ENCODE measurements at regions not wholly inside any gene's neighbourhood (a gene's known extent, or its start where the extent isn't known, plus 50 kb on each side); places are given as distances from the start of the nearest gene placed in this dataset.

GRCh38 chr18:42404151-42404550, 449.1 kb downstream of the PIK3C3 start:
- H3K79me2 ChIP-seq (ENCODE audit: control insufficient read depth, insufficient read depth, low read length), result no peaks in the 10 kb centered on the region
- H3K27me3 ChIP-seq (ENCODE audit: control insufficient read depth, extremely low read depth, insufficient read depth, low read length), result no peaks in the 10 kb centered on the region
- H2AFZ ChIP-seq (ENCODE audit: control insufficient read depth, low read length), result no peak overlapping the region
- FAIRE-seq, result no peak
- dilution Hi-C loops (cut with MboI; ENCODE audit: extremely low pct_ligation_motif_present, low sequenced_read_pairs), result no loop called here
- TF ChIP-seq CTCF (optimal IDR thresholded peaks at IDR 0.05 in 1 of 3, IDR thresholded peaks at IDR 0.05 in 1 of 3, conservative IDR thresholded peaks at IDR 0.05 in 1 of 3; ENCODE audit: extremely low read depth in 1 of 3, insufficient read depth in 2 of 3, low read length in 3 of 3) (no peak), EZH2 (IDR thresholded peaks at IDR 0.05; ENCODE audit: low read length) (no peak)
- no peak overlapping the region for H3K27ac ChIP-seq (ENCODE audit: control insufficient read depth, insufficient read depth, low read length)
- H3K4me2 ChIP-seq (ENCODE audit: control insufficient read depth, extremely low read depth, insufficient read depth, low read depth, low read length), result no peak overlapping the region
- no peak for DNase-seq (ENCODE audit: low read depth, low spot score)
- H3K9ac ChIP-seq (ENCODE audit: control insufficient read depth, extremely low read depth, insufficient read depth, low read length), result no peak overlapping the region
- no peak overlapping the region for H3K4me3 ChIP-seq (ENCODE audit: control insufficient read depth in 2 of 3, extremely low read depth in 1 of 3, insufficient read depth in 2 of 3, low read depth in 1 of 3, low read length in 3 of 3)
- no peaks in the 10 kb centered on the region for H3K9me1 ChIP-seq (ENCODE audit: control insufficient read depth, extremely low read depth, insufficient read depth, low read length)
- no peaks in the 10 kb centered on the region for H4K20me1 ChIP-seq (ENCODE audit: control insufficient read depth, extremely low read depth, insufficient read depth, low read length)
- no peaks in the 10 kb centered on the region for H3K36me3 ChIP-seq (ENCODE audit: control insufficient read depth in 2 of 2, extremely low read depth in 1 of 2, insufficient read depth in 2 of 2, low read length in 2 of 2)
- no peaks in the 10 kb centered on the region for H3K9me3 ChIP-seq (ENCODE audit: control insufficient read depth, low read depth, low read length)
- no peaks in the 10 kb centered on the region for H3K4me1 ChIP-seq (ENCODE audit: control insufficient read depth, extremely low read depth, insufficient read depth, low read length)

DNA sequence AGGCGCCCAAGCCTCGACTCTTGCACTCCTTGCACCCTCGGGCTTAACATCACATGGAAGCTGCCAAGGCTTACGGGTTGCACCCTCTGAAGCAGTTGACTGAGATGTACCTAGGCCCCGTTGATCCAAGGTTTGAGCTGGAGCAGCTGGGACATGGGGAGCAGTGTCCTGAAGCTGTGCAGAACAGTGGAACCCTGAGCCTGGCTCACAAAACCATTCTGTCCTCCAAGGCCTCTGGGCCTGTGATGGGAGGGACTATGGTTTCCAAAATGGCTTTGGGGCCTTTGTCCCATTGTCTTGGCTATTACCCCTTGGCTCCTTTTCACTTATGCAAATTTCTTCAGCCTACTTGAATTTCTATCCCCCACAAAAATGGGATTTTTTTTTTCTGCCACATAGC, 454.0 kb downstream of the PIK3C3 start:
- dilution Hi-C loops (cut with MboI; ENCODE audit: extremely low pct_ligation_motif_present, low sequenced_read_pairs), result no loop called here
- H3K4me1 ChIP-seq (ENCODE audit: control insufficient read depth, extremely low read depth, insufficient read depth, low read length), result no peaks in the 10 kb centered on the region
- DNase-seq (ENCODE audit: low read depth, low spot score) (no peak), FAIRE-seq (no peak)
- H3K27me3 ChIP-seq (ENCODE audit: control insufficient read depth, extremely low read depth, insufficient read depth, low read length), result no peaks in the 10 kb centered on the region
- H3K36me3 ChIP-seq (ENCODE audit: control insufficient read depth in 2 of 2, extremely low read depth in 1 of 2, insufficient read depth in 2 of 2, low read length in 2 of 2), result no peaks in the 10 kb centered on the region
- no peaks in the 10 kb centered on the region for H3K79me2 ChIP-seq (ENCODE audit: control insufficient read depth, insufficient read depth, low read length)
- H3K9me3 ChIP-seq (ENCODE audit: control insufficient read depth, low read depth, low read length), result no peaks in the 10 kb centered on the region
- H3K9ac ChIP-seq (ENCODE audit: control insufficient read depth, extremely low read depth, insufficient read depth, low read length), result no peak overlapping the region
- no peaks in the 10 kb centered on the region for H4K20me1 ChIP-seq (ENCODE audit: control insufficient read depth, extremely low read depth, insufficient read depth, low read length)
- no peak overlapping the region for H2AFZ ChIP-seq (ENCODE audit: control insufficient read depth, low read length)
- no peak overlapping the region for H3K4me2 ChIP-seq (ENCODE audit: control insufficient read depth, extremely low read depth, insufficient read depth, low read depth, low read length)
- TF ChIP-seq EZH2 (IDR thresholded peaks at IDR 0.05; ENCODE audit: low read length) (no peak), CTCF (optimal IDR thresholded peaks at IDR 0.05 in 1 of 3, IDR thresholded peaks at IDR 0.05 in 1 of 3, conservative IDR thresholded peaks at IDR 0.05 in 1 of 3; ENCODE audit: extremely low read depth in 1 of 3, insufficient read depth in 2 of 3, low read length in 3 of 3) (no peak)
- H3K27ac ChIP-seq (ENCODE audit: control insufficient read depth, insufficient read depth, low read length), result no peak overlapping the region
- H3K9me1 ChIP-seq (ENCODE audit: control insufficient read depth, extremely low read depth, insufficient read depth, low read length), result no peaks in the 10 kb centered on the region
- H3K4me3 ChIP-seq (ENCODE audit: control insufficient read depth in 2 of 3, extremely low read depth in 1 of 3, insufficient read depth in 2 of 3, low read depth in 1 of 3, low read length in 3 of 3), result no peak overlapping the region
